HEK293 (cell line): ENCODE measurements at regions not wholly inside any gene's neighbourhood (a gene's known extent, or its start where the extent isn't known, plus 50 kb on each side); places are given as distances from the start of the nearest gene placed in this dataset.
A peak's percentile ranks its signal among the peaks of the same experiment; 100 is the strongest.

Experiments used
- CTCF ChIA-PET: fragments of 350-600 bp; formaldehyde crosslinking; extraction: SDS; loops from one replicate; lab custom pipeline; 2021; ENCODE audit warnings: antibody characterized with exemption; lab: Yijun Ruan, JAX
- POLR2A ChIA-PET: fragments of 300-600 bp; formaldehyde crosslinking; extraction: SDS; loops from one replicate; lab custom pipeline; 2020; ENCODE audit warnings: antibody characterized with exemption, inconsistent platforms; lab: Yijun Ruan, JAX
- H3K27ac ChIP-seq: fragments of 200-500 bp; sonication (Bioruptor generic); 2 replicates; pipeline ENCODE4 v1.5.1; 2014; ENCODE audit warnings: low read depth, low read length, control low read depth, inconsistent platforms; ENCODE audit errors: extremely low read depth
- H3K36me3 ChIP-seq, 2 experiments: fragments of 200-500 bp in 1 of 2; sonication (Bioruptor generic) in 1 of 2; 1 replicate in 1 of 2; 2 replicates in 1 of 2; pipeline ENCODE4 v1.5.1; 2014 to 2017; ENCODE audit warnings: inconsistent platforms in 2 of 2, low read length in 2 of 2; ENCODE audit not compliant: control insufficient read depth in 2 of 2, insufficient read depth in 1 of 2
- H3K4me1 ChIP-seq: fragments of 200-500 bp; sonication (Bioruptor generic); 2 replicates; pipeline ENCODE4 v1.5.1; 2014; ENCODE audit warnings: mild to moderate bottlenecking, low read length, inconsistent platforms; ENCODE audit not compliant: control insufficient read depth, insufficient read depth
- H3K4me3 ChIP-seq: 2 replicates; pipeline ENCODE4 v1.5.1; 2011; ENCODE audit warnings: low read depth, mild to moderate bottlenecking, control low read depth, low read length, moderate library complexity
- H3K9me3 ChIP-seq: fragments of 200-500 bp; sonication (Bioruptor generic); 2 replicates; pipeline ENCODE4 v1.5.1; 2014; ENCODE audit warnings: low read depth, low read length, inconsistent platforms; ENCODE audit not compliant: control insufficient read depth, insufficient read depth
- BCL11B ChIP-seq: fragments of 450-650 bp; formaldehyde crosslinking; IDR thresholded peaks from 2 replicates; pipeline ENCODE4 v1.5.1; 2016; ENCODE audit warnings: low read depth, missing biosample characterization, missing genetic modification characterization
- FEZF1 ChIP-seq: fragments of 450-650 bp; formaldehyde crosslinking; IDR thresholded peaks from 2 replicates; pipeline ENCODE4 v1.5.1; 2016; ENCODE audit warnings: missing biosample characterization, missing genetic modification characterization
- GFI1B ChIP-seq: fragments of 450-650 bp; formaldehyde crosslinking; IDR thresholded peaks from 2 replicates; pipeline ENCODE4 v1.5.1; 2016; ENCODE audit warnings: missing biosample characterization, missing genetic modification characterization
- HOXA7 ChIP-seq: sonication (generic); formaldehyde crosslinking; IDR thresholded peaks from 2 replicates; pipeline ENCODE4 v1.8.1; 2022; ENCODE audit warnings: missing genetic modification reagents, borderline replicate concordance
- HOXC10 ChIP-seq: sonication (generic); formaldehyde crosslinking; IDR thresholded peaks from 2 replicates; pipeline ENCODE4 v1.8.1; 2023; ENCODE audit warnings: mild to moderate bottlenecking, missing genetic modification reagents
- PATZ1 ChIP-seq: fragments of 450-650 bp; formaldehyde crosslinking; IDR thresholded peaks from 2 replicates; pipeline ENCODE4 v1.5.1; 2016; ENCODE audit warnings: missing biosample characterization, missing genetic modification characterization
- SETDB1 ChIP-seq: IDR thresholded peaks from one replicate; pipeline ENCODE4 v1.6.1; 2017; ENCODE audit warnings: mild to moderate bottlenecking, low read length, moderate library complexity, mixed read lengths; ENCODE audit not compliant: insufficient read length
- ZBTB17 ChIP-seq: fragments of 450-650 bp; formaldehyde crosslinking; IDR thresholded peaks from 2 replicates; pipeline ENCODE4 v1.5.1; 2016; ENCODE audit warnings: missing biosample characterization, missing genetic modification characterization
- ZBTB7A ChIP-seq: fragments of 450-650 bp; formaldehyde crosslinking; IDR thresholded peaks from 2 replicates; pipeline ENCODE4 v1.5.1; 2016; ENCODE audit warnings: low read depth, missing biosample characterization, missing genetic modification characterization
- ZNF133 ChIP-seq: fragments of 450-650 bp; formaldehyde crosslinking; IDR thresholded peaks from 2 replicates; pipeline ENCODE4 v1.5.1; 2016; ENCODE audit warnings: missing biosample characterization, missing genetic modification characterization
- ZNF146 ChIP-seq: fragments of 450-650 bp; formaldehyde crosslinking; IDR thresholded peaks from 2 replicates; pipeline ENCODE4 v1.5.1; 2016; ENCODE audit warnings: missing biosample characterization, missing genetic modification characterization
- ZNF274 ChIP-seq, 2 experiments: fragments of 200-500 bp in 1 of 2; fragments of 450-650 bp in 1 of 2; sonication (Bioruptor generic) in 1 of 2; formaldehyde crosslinking in 1 of 2; IDR thresholded peaks; 2 replicates each; pipeline versions ENCODE4 v1.5.1 to v1.6.1; 2014 to 2016; ENCODE audit warnings: borderline replicate concordance in 1 of 2, inconsistent platforms in 1 of 2, low read length in 1 of 2, missing biosample characterization in 1 of 2, missing genetic modification characterization in 1 of 2
- ZNF335 ChIP-seq: fragments of 450-650 bp; formaldehyde crosslinking; conservative IDR thresholded peaks from 2 replicates; pipeline ENCODE4 v1.5.1; 2016; ENCODE audit warnings: missing biosample characterization, missing genetic modification characterization
- ZNF366 ChIP-seq: fragments of 450-650 bp; formaldehyde crosslinking; conservative IDR thresholded peaks from 2 replicates; pipeline ENCODE4 v1.5.1; 2016; ENCODE audit warnings: missing biosample characterization, missing genetic modification characterization
- ZNF48 ChIP-seq: fragments of 450-650 bp; formaldehyde crosslinking; IDR thresholded peaks from 2 replicates; pipeline ENCODE4 v1.5.1; 2016; ENCODE audit warnings: missing biosample characterization, missing genetic modification characterization
- ZNF555 ChIP-seq: fragments of 450-650 bp; formaldehyde crosslinking; conservative IDR thresholded peaks from 2 replicates; pipeline ENCODE4 v1.5.1; 2017; ENCODE audit warnings: missing biosample characterization, mild to moderate bottlenecking, missing genetic modification characterization, inconsistent platforms
- ZNF623 ChIP-seq: fragments of 450-650 bp; formaldehyde crosslinking; IDR thresholded peaks from 2 replicates; pipeline ENCODE4 v1.5.1; 2016; ENCODE audit warnings: missing biosample characterization, missing genetic modification characterization
- ZNF654 ChIP-seq: fragments of 450-650 bp; formaldehyde crosslinking; IDR thresholded peaks from 2 replicates; pipeline ENCODE4 v1.5.1; 2016; ENCODE audit warnings: low read depth, missing biosample characterization, missing genetic modification characterization
- ZNF658 ChIP-seq: fragments of 450-650 bp; formaldehyde crosslinking; IDR thresholded peaks from 2 replicates; pipeline ENCODE4; 2016; ENCODE audit warnings: missing biosample characterization, missing genetic modification characterization
- TF ChIP-seq, protein P1 (sequence below): fragments of 450-650 bp; formaldehyde crosslinking; IDR thresholded peaks from 2 replicates; pipeline ENCODE4 v1.5.1; 2016; ENCODE audit warnings: missing biosample characterization, missing genetic modification characterization, borderline replicate concordance
- TF ChIP-seq, protein P2 (sequence below): fragments of 450-650 bp; formaldehyde crosslinking; IDR thresholded peaks from 2 replicates; pipeline ENCODE4 v1.5.1; 2016; ENCODE audit warnings: missing biosample characterization, missing genetic modification characterization

GRCh38 chr20:59455402-59456341 lies 148.7 kb upstream of the PHACTR3 start:
- Histone ChIP-seq H3K9me3 (no peaks in the 10 kb centered on the region), H3K4me3 (no peak overlapping the region), H3K4me1 (no peaks in the 10 kb centered on the region), H3K27ac (no peak overlapping the region), H3K36me3 (no peaks in the 10 kb centered on the region)
- ChIA-PET POLR2A (no interaction called here), CTCF (interaction anchor here (0.5 to 3.1 kb wide), 41 partner anchors 8 to 1945 kb away, joined by 3 to 15 read pairs (median 4); no protein-coding TSS in a partner anchor)
- TF ChIP-seq ZNF623 (tag by site-specific recombination) (no peak), ZNF654 (tag by site-specific recombination) (peak; percentile 40)
- TF ChIP-seq, protein P1, sequence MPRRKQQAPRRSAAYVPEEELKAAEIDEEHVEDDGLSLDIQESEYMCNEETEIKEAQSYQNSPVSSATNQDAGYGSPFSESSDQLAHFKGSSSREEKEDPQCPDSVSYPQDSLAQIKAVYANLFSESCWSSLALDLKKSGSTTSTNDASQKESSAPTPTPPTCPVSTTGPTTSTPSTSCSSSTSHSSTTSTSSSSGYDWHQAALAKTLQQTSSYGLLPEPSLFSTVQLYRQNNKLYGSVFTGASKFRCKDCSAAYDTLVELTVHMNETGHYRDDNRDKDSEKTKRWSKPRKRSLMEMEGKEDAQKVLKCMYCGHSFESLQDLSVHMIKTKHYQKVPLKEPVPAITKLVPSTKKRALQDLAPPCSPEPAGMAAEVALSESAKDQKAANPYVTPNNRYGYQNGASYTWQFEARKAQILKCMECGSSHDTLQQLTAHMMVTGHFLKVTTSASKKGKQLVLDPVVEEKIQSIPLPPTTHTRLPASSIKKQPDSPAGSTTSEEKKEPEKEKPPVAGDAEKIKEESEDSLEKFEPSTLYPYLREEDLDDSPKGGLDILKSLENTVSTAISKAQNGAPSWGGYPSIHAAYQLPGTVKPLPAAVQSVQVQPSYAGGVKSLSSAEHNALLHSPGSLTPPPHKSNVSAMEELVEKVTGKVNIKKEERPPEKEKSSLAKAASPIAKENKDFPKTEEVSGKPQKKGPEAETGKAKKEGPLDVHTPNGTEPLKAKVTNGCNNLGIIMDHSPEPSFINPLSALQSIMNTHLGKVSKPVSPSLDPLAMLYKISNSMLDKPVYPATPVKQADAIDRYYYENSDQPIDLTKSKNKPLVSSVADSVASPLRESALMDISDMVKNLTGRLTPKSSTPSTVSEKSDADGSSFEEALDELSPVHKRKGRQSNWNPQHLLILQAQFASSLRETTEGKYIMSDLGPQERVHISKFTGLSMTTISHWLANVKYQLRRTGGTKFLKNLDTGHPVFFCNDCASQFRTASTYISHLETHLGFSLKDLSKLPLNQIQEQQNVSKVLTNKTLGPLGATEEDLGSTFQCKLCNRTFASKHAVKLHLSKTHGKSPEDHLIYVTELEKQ, result no peak

DNA sequence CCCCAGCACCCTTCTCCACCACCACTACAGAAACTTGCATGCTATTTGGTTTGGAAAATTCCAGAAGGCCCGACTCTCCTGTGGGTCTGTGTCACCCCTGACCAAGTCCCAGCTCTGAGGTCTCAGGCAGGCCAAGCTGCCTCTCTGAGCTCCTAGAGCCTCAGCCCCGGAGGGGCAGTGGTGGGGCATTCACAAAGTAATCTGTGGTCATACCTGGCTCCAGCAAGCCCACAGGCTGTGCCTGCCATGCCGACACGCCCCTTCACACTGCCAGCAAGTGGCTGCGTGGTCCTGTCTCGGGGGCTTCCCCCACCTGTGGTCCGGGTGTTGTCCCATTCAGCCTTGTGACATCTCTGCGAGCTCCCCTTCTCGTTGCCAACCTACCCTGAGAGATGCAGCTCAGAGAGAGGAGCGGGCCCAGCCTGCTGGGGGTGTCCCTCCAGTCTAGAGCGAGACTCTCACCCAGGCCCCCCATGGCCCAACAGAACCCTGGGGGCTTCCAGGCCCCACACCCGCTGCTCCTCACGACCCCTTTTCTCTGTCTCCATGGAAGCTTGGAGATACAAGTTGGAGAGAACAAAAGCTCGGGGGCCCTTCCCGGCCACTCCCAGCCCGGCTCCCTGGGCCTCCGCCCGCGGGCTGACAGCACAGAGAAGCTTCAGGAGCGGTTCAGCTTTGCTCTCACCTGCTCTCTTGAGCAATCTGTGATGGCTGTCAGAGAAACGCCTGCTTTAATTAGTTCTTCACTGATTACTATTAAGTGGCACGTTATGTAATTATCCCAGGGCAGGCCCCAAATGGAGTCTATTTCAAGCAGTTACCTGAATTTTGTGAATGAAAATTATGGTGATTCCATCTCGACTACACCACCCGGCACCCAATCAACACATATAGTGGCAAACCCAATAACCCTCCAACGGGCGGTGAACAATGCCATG lies 147.7 kb upstream of the PHACTR3 start:
- H3K27ac ChIP-seq, result no peak overlapping the region
- POLR2A ChIA-PET, result no interaction called here

More for the DNA sequence above, 147.7 kb upstream of the PHACTR3 start:
- CTCF ChIA-PET, result interaction anchor here (0.5 to 3.1 kb wide), 22 partner anchors 7 to 1946 kb away, joined by 3 to 15 read pairs (median 3); no protein-coding TSS in a partner anchor
- no peaks in the 10 kb centered on the region for H3K4me1 ChIP-seq
- no peaks in the 10 kb centered on the region for H3K9me3 ChIP-seq
- no peak for TF ChIP-seq ZNF555 (tag by site-specific recombination)
- TF ChIP-seq HOXA7, result no peak
- no peak for TF ChIP-seq SETDB1
- TF ChIP-seq ZNF366, result no peak
- no peak for TF ChIP-seq ZNF274 (IDR thresholded peaks at IDR 0.05; ENCODE audit: low read length)
- TF ChIP-seq ZNF274 (tag by site-specific recombination; IDR thresholded peaks at IDR 0.05; ENCODE audit: borderline replicate concordance), result no peak
- TF ChIP-seq HOXC10, result no peak
- TF ChIP-seq, protein P2, sequence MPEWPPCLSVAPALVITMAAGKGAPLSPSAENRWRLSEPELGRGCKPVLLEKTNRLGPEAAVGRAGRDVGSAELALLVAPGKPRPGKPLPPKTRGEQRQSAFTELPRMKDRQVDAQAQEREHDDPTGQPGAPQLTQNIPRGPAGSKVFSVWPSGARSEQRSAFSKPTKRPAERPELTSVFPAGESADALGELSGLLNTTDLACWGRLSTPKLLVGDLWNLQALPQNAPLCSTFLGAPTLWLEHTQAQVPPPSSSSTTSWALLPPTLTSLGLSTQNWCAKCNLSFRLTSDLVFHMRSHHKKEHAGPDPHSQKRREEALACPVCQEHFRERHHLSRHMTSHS (tag by site-specific recombination), result no peak
- TF ChIP-seq ZBTB17 (tag by site-specific recombination), result no peak
- no peak for TF ChIP-seq ZBTB7A (tag by site-specific recombination)
- TF ChIP-seq, protein P1, result no peak
- TF ChIP-seq ZNF335, result no peak
- TF ChIP-seq PATZ1 (tag by site-specific recombination), result no peak
- no peak for TF ChIP-seq BCL11B (tag by site-specific recombination)
- no peak for TF ChIP-seq FEZF1
- TF ChIP-seq ZNF658 (tag by site-specific recombination), result no peak
- TF ChIP-seq GFI1B, result no peak
- no peak for TF ChIP-seq ZNF48 (tag by site-specific recombination)
- no peak for TF ChIP-seq ZNF133
- TF ChIP-seq ZNF146 (tag by site-specific recombination), result no peak
- TF ChIP-seq, all 188 proteins: peak for 0
- H3K4me3 ChIP-seq, result no peak overlapping the region
- H3K36me3 ChIP-seq, result no peaks in the 10 kb centered on the region
